Activated T-cell treated with anti-CD3 and anti-CD28 coated beads, Interleukin-2, amount 50 U/mL, for 24 hours (primary cell): ENCODE measurements at regions not wholly inside any gene's neighbourhood (a gene's known extent, or its start where the extent isn't known, plus 50 kb on each side); places are given as distances from the start of the nearest gene placed in this dataset.

Experiments used
- DNase-seq: peaks from one replicate; pipeline ENCODE4 v3.0.0-alpha.2; 2020
- H3K27ac Mint-ChIP-seq: 2 replicates; pipeline ENCODE4 v1.8.0; 2020; ENCODE audit warnings: mild to moderate bottlenecking, mixed read lengths
- H3K27me3 Mint-ChIP-seq: 2 replicates; pipeline ENCODE4 v1.8.0; 2020; ENCODE audit warnings: mixed read lengths
- H3K36me3 Mint-ChIP-seq: 2 replicates; pipeline ENCODE4 v1.8.0; 2020; ENCODE audit warnings: low read depth, mixed read lengths
- H3K4me1 Mint-ChIP-seq: 2 replicates; pipeline ENCODE4 v1.8.0; 2020; ENCODE audit warnings: low read depth, mixed read lengths
- H3K4me3 Mint-ChIP-seq: 2 replicates; pipeline ENCODE4 v1.8.0; 2020; ENCODE audit warnings: mild to moderate bottlenecking, moderate library complexity, mixed read lengths
- H3K9me3 Mint-ChIP-seq: 2 replicates; pipeline ENCODE4 v1.8.0; 2020; ENCODE audit warnings: mixed read lengths

GRCh38 chr5:175094461-175094860 is 349.5 kb downstream of the DRD1 start:
- DNase-seq, result no peak
- Mint-ChIP-seq H3K27ac (no peak overlapping the region), H3K9me3 (no peaks in the 10 kb centered on the region), H3K4me3 (no peak overlapping the region), H3K36me3 (no peaks in the 10 kb centered on the region), H3K27me3 (peaks cover 33% of the 10 kb centered on the region), H3K4me1 (no peaks in the 10 kb centered on the region)

DNA sequence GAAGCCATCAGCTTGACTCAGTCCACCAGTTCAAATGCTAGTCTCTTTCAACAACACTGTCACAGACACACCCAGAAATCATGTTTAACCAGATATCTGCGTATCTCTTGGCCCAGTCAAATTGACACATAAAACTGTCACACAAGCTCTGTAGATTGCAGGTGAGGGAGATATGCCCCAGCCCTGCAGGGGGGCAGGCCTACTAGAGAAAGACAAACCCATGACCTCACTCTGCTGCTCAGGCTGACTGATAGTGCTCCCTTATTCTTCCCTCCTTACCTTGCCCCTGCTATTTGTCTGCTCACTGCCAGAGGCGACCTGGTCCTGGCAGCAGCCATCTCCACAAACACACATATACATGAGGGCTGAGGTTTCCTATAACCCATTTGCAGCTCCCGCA is 351.3 kb downstream of the DRD1 start:
- H3K4me3 Mint-ChIP-seq, result no peak overlapping the region
- no peak for DNase-seq
- H3K36me3 Mint-ChIP-seq, result no peaks in the 10 kb centered on the region
- H3K4me1 Mint-ChIP-seq, result no peaks in the 10 kb centered on the region
- peaks cover 26% of the 10 kb centered on the region for H3K27me3 Mint-ChIP-seq
- no peak overlapping the region for H3K27ac Mint-ChIP-seq
- H3K9me3 Mint-ChIP-seq, result no peaks in the 10 kb centered on the region

- Mint-ChIP-seq H3K4me1 (no peaks in the 10 kb centered on the region), H3K27ac (no peak overlapping the region), H3K4me3 (no peak overlapping the region), H3K9me3 (no peaks in the 10 kb centered on the region), H3K36me3 (no peaks in the 10 kb centered on the region), H3K27me3 (peaks cover 21% of the 10 kb centered on the region)
- DNase-seq, result no peak
Measured at GRCh38 chr5:175088963-175089362, 355.0 kb downstream of the DRD1 start.

DNA sequence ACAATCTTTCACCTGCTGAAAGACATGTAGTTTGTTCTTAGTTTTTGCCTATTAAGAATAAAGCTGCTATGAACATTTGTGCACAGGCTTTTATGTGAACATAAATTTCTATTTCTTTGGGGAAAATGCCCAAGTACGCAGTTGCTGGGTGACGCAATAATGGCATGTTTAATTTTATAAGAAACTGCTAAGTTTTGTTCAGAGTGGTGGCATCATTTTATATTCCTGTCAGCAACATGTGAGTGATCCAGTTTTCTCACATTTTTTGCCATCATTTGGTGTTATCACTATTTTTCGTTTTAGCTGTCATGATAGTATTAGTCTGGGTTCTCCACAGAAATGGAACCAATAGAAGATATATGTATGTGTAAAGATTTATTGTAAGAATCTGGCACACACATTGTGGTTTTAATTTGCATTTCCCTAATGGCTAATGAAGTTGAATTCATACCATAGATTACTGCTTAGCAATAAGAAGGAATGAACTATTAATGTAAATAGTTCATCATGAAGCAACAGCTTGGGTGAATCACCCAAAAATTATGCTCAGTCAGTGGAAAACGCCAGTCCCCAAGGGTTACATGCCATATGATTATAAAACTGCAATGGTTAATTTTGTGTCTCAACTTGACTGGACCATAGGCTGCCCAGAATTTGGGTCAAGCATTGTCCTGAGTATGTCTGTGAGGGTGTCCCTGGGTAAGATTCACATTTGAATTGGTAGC is 358.6 kb downstream of the MSX2 start:
- no peaks in the 10 kb centered on the region for H3K9me3 Mint-ChIP-seq
- DNase-seq, result no peak
- H3K27ac Mint-ChIP-seq, result no peak overlapping the region
- peaks cover 23% of the 10 kb centered on the region for H3K27me3 Mint-ChIP-seq
- H3K4me1 Mint-ChIP-seq, result no peaks in the 10 kb centered on the region
- no peaks in the 10 kb centered on the region for H3K36me3 Mint-ChIP-seq
- no peak overlapping the region for H3K4me3 Mint-ChIP-seq

- no peak for DNase-seq
- H3K27ac Mint-ChIP-seq, result no peak overlapping the region
- H3K27me3 Mint-ChIP-seq, result peaks cover 23% of the 10 kb centered on the region
Measured at GRCh38 chr5:175082346-175082745, 358.0 kb downstream of the MSX2 start.

GRCh38 chr5:175079707-175080106 is 355.3 kb downstream of the MSX2 start:
- DNase-seq, result no peak
- H3K4me1 Mint-ChIP-seq, result no peaks in the 10 kb centered on the region
- H3K27me3 Mint-ChIP-seq, result peaks cover 23% of the 10 kb centered on the region
- no peaks in the 10 kb centered on the region for H3K9me3 Mint-ChIP-seq
- no peak overlapping the region for H3K27ac Mint-ChIP-seq
- H3K36me3 Mint-ChIP-seq, result no peaks in the 10 kb centered on the region
- H3K4me3 Mint-ChIP-seq, result no peak overlapping the region

More at GRCh38 chr5:175082346-175082745, 358.0 kb downstream of the MSX2 start:
- Mint-ChIP-seq H3K36me3 (no peaks in the 10 kb centered on the region), H3K9me3 (no peaks in the 10 kb centered on the region), H3K4me1 (no peaks in the 10 kb centered on the region), H3K4me3 (no peak overlapping the region)

DNA sequence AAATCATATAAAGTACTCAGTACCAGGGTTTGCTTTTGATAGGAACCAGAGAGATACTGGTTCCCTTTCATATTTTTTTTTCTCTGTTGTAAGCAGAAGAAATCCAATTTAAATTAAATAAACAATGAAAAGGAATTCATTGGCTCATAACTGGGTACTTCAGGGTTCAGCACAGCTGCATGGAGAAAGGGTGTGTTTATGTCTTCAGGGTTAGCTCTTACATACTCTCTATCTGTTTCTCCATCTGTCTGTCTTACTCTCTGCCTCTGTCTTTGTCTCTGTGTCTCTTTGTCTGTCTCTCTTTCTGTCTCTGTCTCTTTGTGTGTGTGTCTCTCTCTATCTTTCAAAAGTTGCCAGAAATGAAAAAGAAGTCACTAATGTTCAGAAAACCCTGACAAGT is 345.9 kb downstream of the MSX2 start:
- Mint-ChIP-seq H3K36me3 (no peaks in the 10 kb centered on the region), H3K4me1 (no peaks in the 10 kb centered on the region), H3K9me3 (no peaks in the 10 kb centered on the region), H3K27ac (no peak overlapping the region), H3K27me3 (peaks cover 18% of the 10 kb centered on the region), H3K4me3 (no peak overlapping the region)
- no peak for DNase-seq

DNA sequence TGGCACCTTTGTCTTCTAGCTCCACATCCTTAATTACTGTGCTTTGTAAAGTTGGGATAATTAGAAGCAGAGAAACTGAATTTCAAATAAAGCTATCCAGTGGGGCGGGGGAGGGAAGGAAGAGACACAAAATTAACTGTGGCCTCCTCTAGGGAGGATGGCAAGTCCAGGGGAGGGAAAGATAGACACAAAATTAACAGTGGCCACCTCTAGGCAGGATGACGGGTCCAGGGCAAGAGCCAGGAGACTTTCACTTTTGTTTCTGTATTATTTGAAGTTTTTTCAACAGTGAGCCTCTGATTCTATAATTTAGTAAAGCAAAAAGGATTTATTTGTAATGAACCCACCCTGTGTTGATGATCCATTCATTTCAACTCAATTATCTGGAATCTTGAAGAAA is 335.9 kb downstream of the MSX2 start:
- no peak overlapping the region for H3K27ac Mint-ChIP-seq
- peaks cover 20% of the 10 kb centered on the region for H3K27me3 Mint-ChIP-seq
- H3K36me3 Mint-ChIP-seq, result no peaks in the 10 kb centered on the region
- H3K9me3 Mint-ChIP-seq, result no peaks in the 10 kb centered on the region
- H3K4me1 Mint-ChIP-seq, result peaks cover 9% of the 10 kb centered on the region
- peak overlapping the region; percentile 37 for H3K4me3 Mint-ChIP-seq
- DNase-seq, result no peak

DNA sequence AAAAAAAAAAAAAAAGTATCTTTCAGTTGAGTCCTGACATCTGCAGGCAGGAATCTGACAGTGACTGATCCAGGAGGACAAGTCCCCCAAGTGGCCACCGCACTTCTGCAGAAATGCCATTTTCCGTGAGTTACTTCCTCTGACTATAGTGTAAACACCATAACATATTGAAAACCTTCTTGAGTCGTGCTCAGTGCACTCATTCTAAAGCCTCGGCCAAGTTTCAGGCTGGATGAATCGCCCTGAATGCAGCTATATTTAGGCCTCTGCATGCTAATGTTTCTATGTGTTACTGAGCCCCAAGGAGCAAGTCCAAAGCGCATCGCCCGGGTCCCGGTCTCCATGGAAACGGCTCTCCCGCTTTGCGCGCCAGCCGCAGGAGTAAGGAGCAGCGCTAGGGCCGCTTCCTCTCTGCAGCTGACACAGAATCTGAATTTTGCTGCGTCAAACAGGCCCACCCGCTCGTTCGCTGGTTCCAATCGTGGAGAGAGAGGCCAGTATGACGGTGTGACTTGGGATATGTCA is 335.4 kb downstream of the MSX2 start:
- H3K27me3 Mint-ChIP-seq, result peaks cover 20% of the 10 kb centered on the region
- H3K4me3 Mint-ChIP-seq, result peak overlapping the region; percentile 37
- no peaks in the 10 kb centered on the region for H3K9me3 Mint-ChIP-seq
- DNase-seq, result no peak
- H3K27ac Mint-ChIP-seq, result no peak overlapping the region
- H3K4me1 Mint-ChIP-seq, result peaks cover 9% of the 10 kb centered on the region
- no peaks in the 10 kb centered on the region for H3K36me3 Mint-ChIP-seq

- Mint-ChIP-seq H3K36me3 (no peaks in the 10 kb centered on the region), H3K9me3 (no peaks in the 10 kb centered on the region)
Measured at GRCh38 chr5:175056831-175057230, 332.4 kb downstream of the MSX2 start.

GRCh38 chr5:175054243-175054642 is 329.9 kb downstream of the MSX2 start:
- Mint-ChIP-seq H3K4me3 (no peak overlapping the region), H3K27ac (no peak overlapping the region), H3K4me1 (no peaks in the 10 kb centered on the region), H3K27me3 (peaks cover 20% of the 10 kb centered on the region), H3K9me3 (no peaks in the 10 kb centered on the region), H3K36me3 (no peaks in the 10 kb centered on the region)
- no peak for DNase-seq

More at GRCh38 chr5:175056831-175057230, 332.4 kb downstream of the MSX2 start:
- peaks cover 28% of the 10 kb centered on the region for H3K27me3 Mint-ChIP-seq
- no peak overlapping the region for H3K27ac Mint-ChIP-seq
- no peak for DNase-seq
- no peak overlapping the region for H3K4me3 Mint-ChIP-seq
- H3K4me1 Mint-ChIP-seq, result peaks cover 9% of the 10 kb centered on the region

GRCh38 chr5:175052351-175052750 is 328.0 kb downstream of the MSX2 start:
- no peaks in the 10 kb centered on the region for H3K4me1 Mint-ChIP-seq
- H3K4me3 Mint-ChIP-seq, result no peak overlapping the region
- no peak overlapping the region for H3K27ac Mint-ChIP-seq
- peaks cover 18% of the 10 kb centered on the region for H3K27me3 Mint-ChIP-seq
- H3K9me3 Mint-ChIP-seq, result no peaks in the 10 kb centered on the region
- DNase-seq, result no peak
- no peaks in the 10 kb centered on the region for H3K36me3 Mint-ChIP-seq

DNA sequence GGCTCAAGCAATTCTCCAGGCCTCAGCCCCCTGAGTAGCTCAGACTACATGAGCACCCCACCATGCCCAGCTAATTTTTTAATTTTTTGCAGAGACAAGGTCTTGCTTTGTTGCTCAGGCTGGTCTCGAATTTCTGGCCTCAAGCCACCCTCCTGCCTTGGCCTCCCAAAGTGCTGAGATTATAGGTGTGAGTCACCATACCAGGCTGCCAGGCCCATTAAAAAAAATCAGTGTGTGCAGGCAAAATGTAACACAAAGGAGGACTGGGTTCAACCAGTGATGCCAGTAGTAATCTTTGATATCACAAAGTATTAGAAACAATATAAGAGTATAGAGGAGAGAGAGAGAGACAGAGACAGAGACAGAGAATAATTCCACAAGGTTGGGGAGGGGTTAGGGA is 322.7 kb downstream of the MSX2 start:
- no peaks in the 10 kb centered on the region for H3K36me3 Mint-ChIP-seq
- no peak overlapping the region for H3K4me3 Mint-ChIP-seq
- no peaks in the 10 kb centered on the region for H3K4me1 Mint-ChIP-seq
- H3K27me3 Mint-ChIP-seq, result peaks cover 20% of the 10 kb centered on the region
- no peak for DNase-seq
- no peaks in the 10 kb centered on the region for H3K9me3 Mint-ChIP-seq
- H3K27ac Mint-ChIP-seq, result no peak overlapping the region

DNA sequence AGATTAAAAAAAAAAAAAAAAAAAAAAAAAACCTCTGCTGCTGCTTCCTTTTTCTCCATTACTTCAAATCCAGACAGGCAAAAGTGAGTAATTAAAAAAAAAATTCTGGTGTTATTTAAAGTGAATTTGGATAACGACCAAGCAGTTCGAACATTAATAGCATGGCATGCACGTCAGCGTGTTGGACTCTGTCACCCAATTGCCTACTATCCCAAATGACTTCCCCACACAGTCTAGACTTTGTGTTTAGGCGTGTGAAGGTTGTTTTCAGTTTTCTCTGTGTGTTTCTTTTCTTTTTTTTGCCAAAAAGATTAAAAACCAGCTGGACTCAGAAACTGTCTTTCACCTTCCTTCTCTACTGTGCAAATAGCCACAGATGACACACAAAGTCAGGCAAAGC is 321.4 kb downstream of the MSX2 start:
- Mint-ChIP-seq H3K27ac (no peak overlapping the region), H3K9me3 (no peaks in the 10 kb centered on the region), H3K4me3 (no peak overlapping the region), H3K36me3 (no peaks in the 10 kb centered on the region), H3K27me3 (peaks cover 16% of the 10 kb centered on the region), H3K4me1 (no peaks in the 10 kb centered on the region)
- DNase-seq, result no peak

DNA sequence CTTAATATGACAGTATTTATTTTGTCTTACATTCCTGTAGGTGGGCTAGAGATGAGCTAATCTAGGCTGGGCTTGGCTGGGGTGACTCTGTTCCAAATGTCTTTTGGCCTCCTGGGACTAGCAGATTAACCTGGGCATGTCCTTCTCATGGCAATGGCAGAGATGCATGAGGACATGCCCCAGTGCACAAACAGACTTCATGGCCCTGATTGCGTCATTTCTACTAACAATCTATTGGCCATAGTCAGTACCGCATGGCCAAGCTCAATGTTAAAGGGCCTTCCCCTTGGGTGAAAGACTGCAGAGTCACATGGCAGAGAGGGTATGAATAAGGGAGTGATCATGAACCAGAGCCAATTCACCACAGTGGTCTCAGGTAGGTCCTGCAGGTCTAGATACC is 313.4 kb downstream of the MSX2 start:
- no peak for DNase-seq
- no peaks in the 10 kb centered on the region for H3K4me1 Mint-ChIP-seq
- peaks cover 6% of the 10 kb centered on the region for H3K27me3 Mint-ChIP-seq
- peaks cover 2% of the 10 kb centered on the region for H3K9me3 Mint-ChIP-seq
- no peak overlapping the region for H3K27ac Mint-ChIP-seq
- H3K4me3 Mint-ChIP-seq, result no peak overlapping the region
- no peaks in the 10 kb centered on the region for H3K36me3 Mint-ChIP-seq
